VCaP (cell line): ENCODE measurements at regions not wholly inside any gene's neighbourhood (a gene's known extent, or its start where the extent isn't known, plus 50 kb on each side); places are given as distances from the start of the nearest gene placed in this dataset.

Experiments
- H3K27ac ChIP-seq: fragments of 450-650 bp; 2 replicates; pipeline ENCODE4 v1.5.1; 2017
- CTCF ChIP-seq: fragments of 450-650 bp; conservative IDR thresholded peaks from 2 replicates; pipeline ENCODE4 v1.5.1; 2017; ENCODE audit warnings: mild to moderate bottlenecking, moderate library complexity

- no peak overlapping the region for H3K27ac ChIP-seq
- TF ChIP-seq CTCF: no peak
Measured at GRCh38 chr5:89723907-89724306, 685.6 kb downstream of the CETN3 start.

GRCh38 chr5:89722538-89722937 is 687.0 kb downstream of the CETN3 start:
- H3K27ac ChIP-seq: no peak overlapping the region
- TF ChIP-seq CTCF: no peak

- no peak for TF ChIP-seq CTCF
- no peak overlapping the region for H3K27ac ChIP-seq
Measured at GRCh38 chr5:89721931-89722330, 687.6 kb downstream of the CETN3 start.

DNA sequence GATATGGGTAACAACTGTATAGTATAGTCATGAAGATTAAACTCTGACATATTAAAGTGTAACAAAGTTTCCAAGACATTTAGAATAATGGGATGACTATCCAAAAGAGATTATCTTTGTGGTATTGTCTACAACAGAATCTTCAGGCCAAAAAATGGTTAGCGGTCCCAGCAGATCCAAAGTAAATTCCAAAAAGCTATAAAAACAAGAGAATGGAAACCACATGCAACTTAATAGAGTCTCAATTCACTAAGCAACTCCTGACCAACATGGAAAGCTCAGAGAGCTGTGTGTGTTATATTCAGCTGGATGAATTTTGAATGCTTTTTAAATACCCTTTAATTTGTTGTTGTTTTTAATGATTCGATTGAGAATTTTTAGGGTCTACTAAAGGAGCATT is 688.2 kb downstream of the CETN3 start:
- no peak for TF ChIP-seq CTCF
- no peak overlapping the region for H3K27ac ChIP-seq

- no peak for TF ChIP-seq CTCF
- no peak overlapping the region for H3K27ac ChIP-seq
Measured at GRCh38 chr5:89712134-89712700, 697.3 kb downstream of the CETN3 start.

- TF ChIP-seq CTCF: no peak
- H3K27ac ChIP-seq: no peak overlapping the region
Measured at GRCh38 chr5:89711526-89711925, 698.0 kb downstream of the CETN3 start.

GRCh38 chr5:89710006-89710405 is 699.5 kb downstream of the CETN3 start:
- no peak for TF ChIP-seq CTCF
- H3K27ac ChIP-seq: no peak overlapping the region

- H3K27ac ChIP-seq: no peak overlapping the region
- TF ChIP-seq CTCF: no peak
Measured at GRCh38 chr5:89707891-89708290, 701.7 kb downstream of the CETN3 start.
